NCI-H146 treated with DMSO at 0.1 percent for 48 hours (cell line): ENCODE measurements at regions not wholly inside any gene's neighbourhood (a gene's known extent, or its start where the extent isn't known, plus 50 kb on each side); places are given as distances from the start of the nearest gene placed in this dataset.

ENCODE experiments used
- DNase-seq: peaks from one replicate; lab custom pipeline; 2025; ENCODE audit not compliant: unreplicated experiment; lab: John Stamatoyannopoulos, UW

GRCh38 chr3:103600844-103601243 is 1166.0 kb downstream of the ZPLD1 start:
- no peak for DNase-seq

DNA sequence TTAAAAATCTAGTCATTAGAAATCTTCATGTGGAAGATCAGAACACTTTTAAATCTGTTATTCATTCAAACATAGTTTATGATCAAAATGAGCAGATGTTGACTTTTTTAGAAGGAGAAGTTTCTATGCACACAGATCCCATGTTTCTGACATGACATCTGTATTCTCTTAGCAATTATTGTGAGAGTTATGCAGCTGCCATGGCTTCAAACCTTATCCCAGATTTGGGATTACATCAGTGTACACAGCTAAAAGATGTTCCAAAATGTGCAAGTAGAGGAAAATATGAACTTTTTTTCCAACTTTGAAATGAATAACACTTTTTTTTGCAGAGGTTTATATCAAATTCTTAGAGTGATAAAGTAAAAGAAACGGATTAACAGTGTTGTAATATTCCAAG is 1166.9 kb downstream of the ZPLD1 start:
- no peak for DNase-seq

DNA sequence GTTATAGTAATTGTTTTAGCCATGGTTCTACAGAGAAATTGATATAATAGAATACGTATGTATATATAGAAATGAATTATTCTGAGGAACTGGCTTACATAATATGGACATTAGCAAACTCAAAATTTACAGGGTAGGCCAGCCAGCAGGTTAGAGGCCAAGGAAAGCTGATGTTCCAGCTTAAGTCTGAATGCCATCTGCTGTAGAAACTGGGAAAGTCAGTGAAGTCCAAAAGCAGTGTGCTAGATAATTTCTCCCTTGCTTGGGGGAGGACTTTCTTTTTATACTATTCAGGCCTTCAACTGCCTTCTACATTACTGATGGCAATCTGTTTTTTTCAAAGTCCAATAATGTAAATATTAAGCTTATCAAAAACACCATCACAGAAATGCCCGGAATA is 1174.7 kb downstream of the ZPLD1 start:
- DNase-seq, result no peak

DNA sequence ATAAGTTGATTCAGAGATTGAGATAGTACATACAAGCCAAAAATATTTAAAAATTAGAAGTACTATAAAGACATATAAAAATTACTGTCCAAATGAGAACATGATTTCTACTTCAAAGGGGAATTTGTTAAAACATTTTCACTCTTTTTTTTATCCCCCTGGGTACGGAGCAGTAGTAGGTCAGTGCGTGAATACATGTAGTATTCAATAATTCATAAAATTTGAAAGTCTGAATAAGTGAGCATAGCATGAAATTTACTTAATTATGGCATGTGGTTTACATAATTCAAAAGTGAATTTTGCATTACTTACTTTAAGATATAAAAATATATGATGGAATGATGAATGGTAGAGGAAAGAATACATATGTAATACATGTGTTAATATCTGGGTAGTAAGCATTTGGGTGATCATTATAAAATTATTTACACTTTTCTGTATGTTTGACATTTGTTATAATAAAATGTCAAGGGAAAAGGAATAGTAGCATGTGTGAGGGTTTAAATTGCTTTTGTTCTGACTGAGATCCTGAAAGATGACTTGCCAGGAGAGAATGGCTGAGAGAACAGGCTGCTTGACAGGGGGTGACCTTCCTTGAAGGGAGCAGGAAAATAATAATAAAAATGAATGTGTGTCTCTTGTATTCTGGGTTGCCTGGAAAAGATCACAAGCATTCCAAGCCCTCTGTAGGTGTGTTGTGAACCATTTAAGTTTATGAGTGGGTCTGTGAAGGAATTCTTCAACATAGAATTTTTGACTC is 1178.8 kb downstream of the ZPLD1 start:
- DNase-seq, result no peak

DNA sequence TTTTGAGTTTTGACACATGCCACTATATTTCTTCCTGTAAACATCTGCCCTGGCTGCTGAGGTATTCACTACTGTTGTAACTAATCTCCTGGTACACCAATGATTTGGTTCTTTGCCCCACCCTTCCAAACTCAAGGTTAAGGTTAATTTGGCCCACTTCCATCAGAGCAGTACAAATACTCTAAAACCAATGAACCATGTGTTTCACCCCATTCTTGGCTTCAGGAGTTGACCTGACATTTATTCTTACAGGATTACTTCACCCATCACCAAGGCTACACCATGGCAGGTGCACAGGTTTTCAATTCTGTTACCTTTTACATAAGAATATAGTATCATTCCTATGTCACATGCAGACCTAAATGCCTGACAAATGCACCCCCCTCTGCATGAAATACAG is 1179.9 kb downstream of the ZPLD1 start:
- DNase-seq, result no peak

GRCh38 chr3:103617961-103618360 is 1183.1 kb downstream of the ZPLD1 start:
- no peak for DNase-seq

DNA sequence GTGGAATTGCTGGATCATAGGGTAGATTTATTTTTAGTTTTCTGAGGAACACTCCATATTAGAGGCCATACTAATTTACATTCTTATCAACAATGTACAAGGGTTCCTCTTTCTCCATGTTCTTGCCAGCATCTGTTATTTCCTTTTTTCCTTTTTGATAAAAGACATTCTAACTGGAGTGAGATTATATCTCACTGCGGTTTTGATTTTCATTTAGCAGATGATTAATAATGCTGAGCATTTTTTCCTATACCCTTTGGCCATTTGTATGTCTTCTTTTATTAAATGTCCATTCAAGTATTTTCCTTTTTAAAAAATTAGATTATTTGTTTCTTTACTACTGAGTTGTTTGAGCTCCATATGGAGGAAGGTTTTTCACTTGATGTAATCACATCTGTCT is 1189.5 kb downstream of the ZPLD1 start:
- DNase-seq, result no peak

GRCh38 chr3:103629391-103629790 is 1194.6 kb downstream of the ZPLD1 start:
- DNase-seq, result no peak

- no peak for DNase-seq
Measured at GRCh38 chr3:103644450-103644849, 1209.6 kb downstream of the ZPLD1 start.

DNA sequence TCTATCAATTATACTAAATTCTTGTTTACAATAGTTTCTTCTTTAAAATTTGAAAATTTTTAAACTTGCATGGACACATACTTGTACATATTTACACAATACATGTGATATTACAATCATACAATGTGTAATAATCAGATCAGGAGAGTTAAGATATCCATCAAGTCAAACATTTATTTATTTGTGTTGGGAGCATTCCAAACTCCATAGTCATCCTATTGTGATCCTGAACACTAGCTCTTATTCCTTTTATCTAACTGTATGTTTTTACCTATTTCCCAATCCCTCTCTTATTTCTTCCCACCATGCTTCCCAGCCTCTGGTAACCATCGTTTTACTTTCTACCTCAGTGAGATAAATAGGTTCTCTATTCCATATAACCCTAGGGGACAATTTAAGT is 1219.2 kb downstream of the ZPLD1 start:
- no peak for DNase-seq

DNA sequence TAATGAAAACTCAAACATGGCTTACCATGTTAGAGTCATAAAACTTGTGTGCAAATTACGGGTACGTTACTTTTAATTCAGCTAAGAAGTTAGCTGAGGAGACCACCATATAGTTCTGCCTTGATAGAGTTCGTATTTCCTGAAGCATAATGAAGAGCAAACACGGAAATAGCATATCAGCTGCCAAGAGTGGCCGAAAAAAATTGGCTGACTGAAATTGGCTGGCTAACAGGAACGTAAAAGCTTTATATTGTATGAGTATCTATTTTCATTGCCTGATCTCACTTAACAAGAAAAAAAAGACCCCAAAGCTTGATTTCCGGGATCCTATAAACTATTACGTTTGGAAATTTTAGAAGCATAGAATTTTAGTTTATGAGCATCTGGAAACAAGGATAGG is 1222.9 kb downstream of the ZPLD1 start:
- no peak for DNase-seq

DNA sequence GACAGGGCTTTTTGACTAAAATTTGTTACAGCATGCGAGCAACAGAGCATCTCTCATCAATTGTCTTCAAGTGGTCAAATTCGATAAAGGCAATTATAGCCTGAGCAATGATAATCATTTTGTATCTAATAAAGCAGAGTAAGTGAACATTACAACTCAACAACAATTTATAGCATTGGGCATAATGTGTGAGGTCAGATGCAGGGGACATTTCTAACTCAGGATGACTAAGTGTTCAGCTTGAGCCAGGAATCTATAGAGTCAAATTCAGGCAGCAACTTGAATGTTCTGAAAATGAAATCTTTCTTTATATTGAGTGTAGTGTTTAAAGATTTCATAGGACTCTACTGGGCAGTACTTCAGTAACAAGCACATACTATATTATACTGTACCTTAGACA is 1226.0 kb downstream of the ZPLD1 start:
- DNase-seq, result no peak

- no peak for DNase-seq
Measured at GRCh38 chr3:103662591-103662990, 1227.8 kb downstream of the ZPLD1 start.

DNA sequence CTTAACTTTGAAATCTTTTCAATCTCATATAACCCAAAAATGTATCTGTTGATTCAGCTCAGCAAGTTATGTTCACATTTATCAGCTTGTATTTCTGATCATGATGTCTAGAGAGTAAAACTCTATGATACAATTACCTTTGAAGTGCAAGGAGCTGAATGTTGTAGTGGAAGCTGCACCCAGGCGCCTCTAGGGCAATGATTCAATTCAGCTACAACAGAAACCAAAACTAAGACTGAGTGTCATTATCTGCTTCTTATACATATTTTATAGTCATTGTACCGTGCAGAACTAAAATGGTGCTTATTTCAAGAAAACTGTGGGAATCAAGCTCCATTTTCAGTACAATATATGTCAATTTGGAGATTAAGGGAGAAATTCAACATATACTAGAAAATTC is 1237.5 kb downstream of the ZPLD1 start:
- no peak for DNase-seq

DNA sequence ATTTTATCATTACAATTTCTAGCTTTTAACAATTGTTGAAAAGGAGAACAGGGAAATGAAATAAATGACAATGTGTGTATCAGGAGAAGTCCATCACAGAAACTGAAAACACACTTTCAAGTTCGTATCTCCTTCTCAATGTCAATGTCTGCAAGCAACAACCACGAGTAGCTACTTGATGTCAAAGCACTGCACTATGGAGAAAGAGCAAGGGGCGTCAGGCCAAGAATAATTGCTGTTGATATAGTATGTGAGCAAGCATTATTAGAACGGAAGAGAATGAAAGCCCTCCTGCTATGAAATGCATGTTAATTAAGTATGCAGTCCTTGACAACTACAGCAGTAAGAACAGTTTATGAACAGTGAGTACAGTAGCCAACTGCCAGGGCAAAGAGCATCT is 1250.1 kb downstream of the ZPLD1 start:
- peak; percentile 68 for DNase-seq

- DNase-seq, result no peak
Measured at GRCh38 chr3:103685939-103686338, 1251.1 kb downstream of the ZPLD1 start.

DNA sequence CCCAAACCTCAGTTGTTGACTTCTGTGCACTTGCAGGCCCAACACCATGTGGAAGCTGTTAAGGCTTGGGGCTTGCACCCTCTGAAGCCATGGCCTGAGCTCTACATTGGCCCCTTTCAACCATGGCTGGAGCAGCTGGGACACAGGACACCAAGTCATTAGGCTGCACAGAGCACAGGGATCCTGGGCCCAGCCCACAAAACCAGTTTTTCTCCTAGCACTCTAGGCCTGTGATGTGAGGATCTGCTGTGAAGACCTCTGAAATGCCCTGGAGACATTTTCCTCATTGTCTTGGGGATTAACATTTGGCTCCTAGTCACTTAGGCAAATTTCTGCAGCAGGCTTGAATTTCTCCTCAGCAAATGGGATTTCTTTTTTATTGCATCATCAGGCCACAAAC is 1255.7 kb downstream of the ZPLD1 start:
- no peak for DNase-seq

DNA sequence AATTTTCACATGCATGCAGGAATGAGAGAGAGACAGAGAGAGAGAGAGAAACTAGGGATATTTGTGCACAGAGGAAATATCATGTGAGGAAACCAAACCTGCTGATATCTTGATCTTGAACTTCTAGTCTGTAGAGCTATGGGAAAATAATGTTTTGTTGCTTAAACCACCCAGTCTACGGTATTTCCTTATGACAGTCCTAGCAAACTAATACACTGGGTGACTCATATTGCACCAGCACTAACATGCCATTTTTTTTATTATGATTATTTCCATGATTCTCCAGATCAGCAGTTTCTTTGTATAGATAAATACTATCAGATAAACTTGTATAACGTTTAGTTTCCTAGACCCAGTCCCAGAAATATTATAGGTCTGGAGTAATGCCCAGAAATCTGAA is 1259.0 kb downstream of the ZPLD1 start:
- DNase-seq, result no peak

DNA sequence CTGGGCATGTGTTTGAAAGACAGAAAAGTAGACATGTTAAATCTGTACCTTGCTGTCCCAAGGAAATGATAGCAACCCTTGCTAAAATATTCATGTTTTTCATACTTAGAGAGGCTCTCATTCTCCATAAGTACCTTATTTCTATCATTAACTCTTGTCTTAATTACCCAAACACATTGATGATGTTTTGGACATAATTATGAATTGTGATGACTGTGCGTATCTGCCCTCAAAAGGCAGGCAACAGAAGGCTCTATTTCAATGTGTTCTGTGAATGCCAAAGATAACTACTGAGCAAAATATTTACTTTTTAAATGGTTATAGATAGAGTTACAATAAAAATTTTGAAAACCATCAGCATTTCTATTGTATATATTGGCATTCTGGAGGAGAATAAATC is 1263.8 kb downstream of the ZPLD1 start:
- DNase-seq, result no peak

DNA sequence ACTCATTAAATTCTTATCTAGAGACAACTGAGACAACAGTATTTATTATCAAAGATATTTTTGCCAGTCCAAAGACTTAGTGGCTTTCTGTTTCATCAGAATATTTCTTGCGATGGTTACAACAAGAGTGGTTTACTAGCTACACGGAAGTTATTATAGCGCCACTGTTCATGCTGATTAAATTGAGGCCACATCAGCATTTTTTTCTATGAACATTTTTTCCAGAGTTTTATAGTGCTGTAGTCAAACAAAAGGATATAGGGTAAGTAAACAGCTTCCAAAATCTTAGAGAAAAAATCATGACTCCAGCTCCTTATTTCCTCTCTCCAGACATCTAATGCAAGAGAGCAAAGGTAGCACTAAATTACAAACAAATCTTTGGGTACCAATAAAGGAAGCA is 1264.4 kb downstream of the ZPLD1 start:
- DNase-seq, result no peak

- DNase-seq, result no peak
Measured at GRCh38 chr3:103705641-103706040, 1270.8 kb downstream of the ZPLD1 start.

GRCh38 chr3:103706671-103707070 is 1271.9 kb downstream of the ZPLD1 start:
- DNase-seq, result no peak

GRCh38 chr3:103711670-103712069 is 1276.9 kb downstream of the ZPLD1 start:
- DNase-seq, result no peak
